Loucy (cell line): ENCODE measurements at regions not wholly inside any gene's neighbourhood (a gene's known extent, or its start where the extent isn't known, plus 50 kb on each side); places are given as distances from the start of the nearest gene placed in this dataset.

Source experiments
- CTCF ChIP-seq: fragments of 200-600 bp; sonication (generic); conservative IDR thresholded peaks from 2 replicates; pipeline ENCODE4 v1.5.1; 2014; ENCODE audit warnings: mild to moderate bottlenecking, antibody characterized with exemption, low read length
- EZH2phosphoT487 ChIP-seq: fragments of 200-600 bp; IDR thresholded peaks from 2 replicates; pipeline ENCODE4 v1.6.1; 2018; ENCODE audit warnings: antibody characterized with exemption, mild to moderate bottlenecking, moderate library complexity, borderline replicate concordance

- TF ChIP-seq EZH2phosphoT487 (no peak), CTCF (no peak)
These were observed 1047.2 kb downstream of the SLC6A15 start for GRCh38 chr12:83865431-83865830.
